ENCODE measurements at regions not wholly inside any gene's neighbourhood (a gene's known extent, or its start where the extent isn't known, plus 50 kb on each side); places are given as distances from the start of the nearest gene placed in this dataset.

DNA sequence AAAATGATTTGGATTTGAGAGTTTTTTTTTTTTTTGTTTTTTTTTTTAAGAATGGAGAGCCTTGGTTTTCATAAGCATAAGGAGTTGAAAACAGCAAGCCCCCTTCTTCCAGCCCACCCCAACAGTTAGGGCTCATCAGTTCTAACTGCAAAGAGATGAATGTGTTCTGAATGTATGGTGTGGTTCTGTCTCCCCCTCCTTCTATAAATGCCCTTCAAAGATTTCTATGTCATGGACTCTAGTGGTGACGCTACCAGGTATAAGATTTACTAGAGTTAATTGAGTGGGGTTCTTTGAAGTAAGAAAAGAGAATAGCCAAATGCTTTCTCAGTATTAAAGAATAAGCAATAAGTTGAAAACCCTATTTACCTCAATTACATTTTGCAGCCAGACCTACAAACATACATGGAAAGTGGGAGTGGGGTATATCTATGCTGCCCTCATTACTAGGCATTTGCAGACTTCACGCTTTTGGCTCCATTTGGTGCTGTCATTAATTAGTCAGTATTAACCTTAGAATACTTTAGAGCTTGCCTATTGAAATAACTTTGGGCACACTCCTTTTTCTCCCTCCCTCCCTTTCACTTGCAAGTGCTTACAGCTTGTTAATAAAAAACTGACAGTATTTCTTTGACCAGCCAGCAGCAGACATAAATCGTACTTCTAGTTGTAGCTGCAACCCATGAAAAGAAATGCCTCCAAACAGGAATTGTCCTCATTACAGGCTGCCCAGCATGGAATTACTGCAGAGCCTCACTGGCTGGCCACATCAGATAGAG lies 667.2 kb upstream of the ZNF608 start:
- TF ChIP-seq, protein P1, sequence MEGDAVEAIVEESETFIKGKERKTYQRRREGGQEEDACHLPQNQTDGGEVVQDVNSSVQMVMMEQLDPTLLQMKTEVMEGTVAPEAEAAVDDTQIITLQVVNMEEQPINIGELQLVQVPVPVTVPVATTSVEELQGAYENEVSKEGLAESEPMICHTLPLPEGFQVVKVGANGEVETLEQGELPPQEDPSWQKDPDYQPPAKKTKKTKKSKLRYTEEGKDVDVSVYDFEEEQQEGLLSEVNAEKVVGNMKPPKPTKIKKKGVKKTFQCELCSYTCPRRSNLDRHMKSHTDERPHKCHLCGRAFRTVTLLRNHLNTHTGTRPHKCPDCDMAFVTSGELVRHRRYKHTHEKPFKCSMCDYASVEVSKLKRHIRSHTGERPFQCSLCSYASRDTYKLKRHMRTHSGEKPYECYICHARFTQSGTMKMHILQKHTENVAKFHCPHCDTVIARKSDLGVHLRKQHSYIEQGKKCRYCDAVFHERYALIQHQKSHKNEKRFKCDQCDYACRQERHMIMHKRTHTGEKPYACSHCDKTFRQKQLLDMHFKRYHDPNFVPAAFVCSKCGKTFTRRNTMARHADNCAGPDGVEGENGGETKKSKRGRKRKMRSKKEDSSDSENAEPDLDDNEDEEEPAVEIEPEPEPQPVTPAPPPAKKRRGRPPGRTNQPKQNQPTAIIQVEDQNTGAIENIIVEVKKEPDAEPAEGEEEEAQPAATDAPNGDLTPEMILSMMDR (IDR thresholded peaks at IDR 0.05), result no peak
- TF ChIP-seq POLR2A (IDR thresholded peaks at IDR 0.05; ENCODE audit: low read depth) (no peak), POLR2AphosphoS5 (IDR thresholded peaks at IDR 0.05) (no peak), EP300 (IDR thresholded peaks at IDR 0.05) (no peak)
- no peak for DNase-seq (ENCODE audit: extremely low spot score)
- Histone ChIP-seq H3K4me3 (no peak overlapping the region), H3K27me3 (no peaks in the 10 kb centered on the region), H3K4me1 (peaks cover 21 to 59% (median 55%) of the 10 kb centered on the region in 4 donors), H3K9me3 (no peaks in the 10 kb centered on the region), H3K27ac (replicated peaks in 1 of 4) (peak overlapping the region in 3 of 4 donors; percentile 69 to 76 (median 75)), H3K36me3 (no peaks in the 10 kb centered on the region)
- intact Hi-C loops (cut with DNase I), result loop anchor here (2.0 kb wide), 1 partner anchor 71 kb away; no protein-coding TSS in a partner anchor
- WGBS, result 63% methylated on average over 3 of the region's 3 CpGs

DNA sequence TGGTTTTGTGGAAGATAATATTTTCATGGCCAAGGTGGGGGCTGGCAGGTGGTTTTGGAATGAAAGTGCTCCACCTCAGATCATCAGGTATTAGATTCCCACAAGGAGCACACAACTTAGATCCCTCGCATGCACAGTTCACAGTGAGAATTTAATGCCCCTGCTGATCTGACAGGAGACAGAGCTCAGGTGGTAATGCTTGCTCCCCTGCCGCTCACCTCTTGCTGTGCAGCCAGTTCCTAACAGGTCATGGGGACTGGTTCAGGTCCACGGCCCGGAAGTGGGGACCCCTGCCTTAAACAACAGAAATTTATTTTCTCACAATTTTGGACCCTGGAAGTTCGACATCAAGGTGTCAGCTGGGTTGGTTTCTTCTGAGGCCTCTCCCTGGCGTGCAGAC lies 668.7 kb upstream of the ZNF608 start:
- H3K27ac ChIP-seq (replicated peaks in 1 of 4), result no peak overlapping the region
- H3K36me3 ChIP-seq, result no peaks in the 10 kb centered on the region
- no peaks in the 10 kb centered on the region for H3K9me3 ChIP-seq
- 98% methylated on average over 6 of the region's 6 CpGs for WGBS
- H3K27me3 ChIP-seq, result no peaks in the 10 kb centered on the region
- peaks cover 21 to 45% (median 41%) of the 10 kb centered on the region in 4 donors for H3K4me1 ChIP-seq
- no peak overlapping the region for H3K4me3 ChIP-seq
- DNase-seq (ENCODE audit: extremely low spot score), result no peak
- intact Hi-C loops (cut with DNase I), result no loop called here
- TF ChIP-seq EP300 (IDR thresholded peaks at IDR 0.05) (no peak), POLR2A (IDR thresholded peaks at IDR 0.05; ENCODE audit: low read depth) (no peak), POLR2AphosphoS5 (IDR thresholded peaks at IDR 0.05) (no peak)
- TF ChIP-seq, protein P1 (IDR thresholded peaks at IDR 0.05), result no peak

DNA sequence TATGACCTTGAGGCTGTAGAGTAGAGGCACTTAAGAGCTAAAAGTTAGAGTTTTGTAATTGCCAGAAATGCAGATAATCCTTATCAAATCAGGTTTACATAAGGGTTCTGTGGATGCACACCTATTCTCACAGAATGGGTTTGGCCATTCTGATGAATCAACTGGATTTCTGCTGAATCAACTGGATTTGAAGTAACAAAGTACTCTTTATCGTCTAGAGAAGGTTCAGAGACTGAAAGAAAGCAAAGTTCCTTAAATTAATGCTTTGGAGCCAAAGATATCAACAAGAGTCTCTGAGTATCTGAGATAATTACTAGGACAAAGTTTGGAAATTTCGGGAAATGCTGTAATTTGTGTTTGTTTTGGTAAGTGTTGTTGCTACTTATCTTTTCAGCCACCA lies 669.6 kb upstream of the ZNF608 start:
- no peaks in the 10 kb centered on the region for H3K36me3 ChIP-seq
- H3K27me3 ChIP-seq, result no peaks in the 10 kb centered on the region
- WGBS, result 85% methylated on average over 2 of the region's 2 CpGs
- H3K4me1 ChIP-seq, result peaks cover 20 to 35% (median 32%) of the 10 kb centered on the region in 4 donors
- no peak overlapping the region for H3K4me3 ChIP-seq
- no peak for DNase-seq (ENCODE audit: extremely low spot score)
- no peak overlapping the region for H3K27ac ChIP-seq (replicated peaks in 1 of 4)
- H3K9me3 ChIP-seq, result no peaks in the 10 kb centered on the region
- intact Hi-C loops (cut with DNase I), result no loop called here
- TF ChIP-seq POLR2AphosphoS5 (IDR thresholded peaks at IDR 0.05) (no peak), POLR2A (IDR thresholded peaks at IDR 0.05; ENCODE audit: low read depth) (no peak), EP300 (IDR thresholded peaks at IDR 0.05) (no peak)
- TF ChIP-seq, protein P1 (IDR thresholded peaks at IDR 0.05), result no peak

DNA sequence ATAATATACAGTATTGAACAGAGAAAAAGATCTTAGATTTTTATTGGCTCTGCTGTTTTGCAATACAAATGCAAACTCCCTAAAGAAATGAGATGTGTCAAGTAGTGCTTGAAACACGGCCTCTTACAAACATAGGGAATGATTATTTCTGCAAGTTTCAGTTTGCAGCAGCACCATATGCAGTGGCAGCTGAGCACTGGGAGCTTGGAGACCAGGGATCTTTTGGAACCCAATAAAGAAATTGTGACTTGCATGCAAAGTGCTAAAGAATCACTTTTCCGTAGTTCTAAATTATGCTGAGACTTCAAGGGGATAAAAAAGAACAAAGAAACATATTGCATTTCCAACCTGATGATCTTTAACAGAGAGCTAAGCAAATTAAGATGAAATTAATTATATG lies 674.6 kb upstream of the ZNF608 start:
- WGBS, result 94% methylated on average over 2 of the region's 2 CpGs
- Histone ChIP-seq H3K4me1 (no peaks in the 10 kb centered on the region), H3K4me3 (no peak overlapping the region), H3K9me3 (no peaks in the 10 kb centered on the region), H3K36me3 (no peaks in the 10 kb centered on the region), H3K27me3 (no peaks in the 10 kb centered on the region), H3K27ac (replicated peaks in 1 of 4) (no peak overlapping the region)
- DNase-seq (ENCODE audit: extremely low spot score), result no peak
- intact Hi-C loops (cut with DNase I), result no loop called here
- TF ChIP-seq POLR2A (IDR thresholded peaks at IDR 0.05; ENCODE audit: low read depth) (no peak), POLR2AphosphoS5 (IDR thresholded peaks at IDR 0.05) (no peak), EP300 (IDR thresholded peaks at IDR 0.05) (no peak)
- TF ChIP-seq, protein P1 (IDR thresholded peaks at IDR 0.05), result no peak

Data from esophagus muscularis mucosa (tissue), 4 donors.